Uterus (tissue), 2 donors: ENCODE measurements at regions not wholly inside any gene's neighbourhood (a gene's known extent, or its start where the extent isn't known, plus 50 kb on each side); places are given as distances from the start of the nearest gene placed in this dataset.

Source experiments
- POLR2A ChIP-seq, 2 donors: fragments of 450-650 bp; IDR thresholded peaks; one replicate each; pipeline ENCODE4 v1.6.1; 2016; ENCODE audit warnings: antibody characterized with exemption in 2 of 2, mild to moderate bottlenecking in 1 of 2, moderate library complexity in 1 of 2
- TF ChIP-seq, protein P1 (sequence below), 4 experiments: fragments of 200-600 bp in 2 of 4; fragments of 450-650 bp in 2 of 4; sonication (generic) in 2 of 4; IDR thresholded peaks; one replicate each; pipeline ENCODE4 v1.5.1; 2016 to 2019; ENCODE audit warnings: antibody characterized with exemption in 4 of 4, mild to moderate bottlenecking in 2 of 4, moderate library complexity in 1 of 4

DNA sequence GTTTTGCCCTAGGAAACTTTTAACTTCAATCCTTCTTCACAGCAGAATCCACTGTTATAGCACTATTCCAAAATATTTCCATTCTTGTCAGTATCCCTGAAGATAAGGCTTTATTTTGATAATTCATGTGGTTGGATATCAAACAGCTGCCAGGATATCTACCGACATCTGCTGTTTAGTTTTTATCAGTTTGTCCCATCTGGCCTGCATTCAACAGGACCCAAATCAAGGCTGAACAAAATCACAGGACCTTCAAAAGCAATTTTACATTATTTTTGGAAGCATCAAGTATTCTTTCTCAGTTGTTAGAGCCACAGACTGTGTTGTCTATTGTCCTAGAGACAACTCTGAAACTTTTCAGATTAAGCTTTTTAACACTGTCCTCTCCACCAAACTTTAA lies 429.0 kb upstream of the PIK3C3 start:
- TF ChIP-seq, protein P1, sequence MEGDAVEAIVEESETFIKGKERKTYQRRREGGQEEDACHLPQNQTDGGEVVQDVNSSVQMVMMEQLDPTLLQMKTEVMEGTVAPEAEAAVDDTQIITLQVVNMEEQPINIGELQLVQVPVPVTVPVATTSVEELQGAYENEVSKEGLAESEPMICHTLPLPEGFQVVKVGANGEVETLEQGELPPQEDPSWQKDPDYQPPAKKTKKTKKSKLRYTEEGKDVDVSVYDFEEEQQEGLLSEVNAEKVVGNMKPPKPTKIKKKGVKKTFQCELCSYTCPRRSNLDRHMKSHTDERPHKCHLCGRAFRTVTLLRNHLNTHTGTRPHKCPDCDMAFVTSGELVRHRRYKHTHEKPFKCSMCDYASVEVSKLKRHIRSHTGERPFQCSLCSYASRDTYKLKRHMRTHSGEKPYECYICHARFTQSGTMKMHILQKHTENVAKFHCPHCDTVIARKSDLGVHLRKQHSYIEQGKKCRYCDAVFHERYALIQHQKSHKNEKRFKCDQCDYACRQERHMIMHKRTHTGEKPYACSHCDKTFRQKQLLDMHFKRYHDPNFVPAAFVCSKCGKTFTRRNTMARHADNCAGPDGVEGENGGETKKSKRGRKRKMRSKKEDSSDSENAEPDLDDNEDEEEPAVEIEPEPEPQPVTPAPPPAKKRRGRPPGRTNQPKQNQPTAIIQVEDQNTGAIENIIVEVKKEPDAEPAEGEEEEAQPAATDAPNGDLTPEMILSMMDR (IDR thresholded peaks at IDR 0.05) = no peak
- TF ChIP-seq POLR2A (IDR thresholded peaks at IDR 0.05) = no peak
